Osteoblast (primary cell): ENCODE measurements at regions not wholly inside any gene's neighbourhood (a gene's known extent, or its start where the extent isn't known, plus 50 kb on each side); places are given as distances from the start of the nearest gene placed in this dataset.

ENCODE experiments used
- DNase-seq: peaks from one replicate; pipeline ENCODE4 v3.0.0; 2011; ENCODE audit warnings: low spot score, mixed read lengths; ENCODE audit not compliant: insufficient read length; ENCODE audit errors: missing footprints
- H2AFZ ChIP-seq: 2 replicates; pipeline ENCODE4 v1.6.0; 2011; ENCODE audit warnings: mild to moderate bottlenecking, low read length
- H3K27ac ChIP-seq: 2 replicates; pipeline ENCODE4 v1.5.1; 2011; ENCODE audit warnings: mild to moderate bottlenecking, low read depth, low read length, moderate library complexity
- H3K27me3 ChIP-seq: 2 replicates; pipeline ENCODE4 v1.6.0; 2012; ENCODE audit warnings: mild to moderate bottlenecking, control low read depth, inconsistent platforms, low read length, moderate library complexity; ENCODE audit not compliant: insufficient read depth
- H3K36me3 ChIP-seq: 2 replicates; pipeline ENCODE4 v1.5.1; 2011; ENCODE audit warnings: mild to moderate bottlenecking, low read length, control low read depth, moderate library complexity; ENCODE audit not compliant: insufficient read depth
- H3K4me1 ChIP-seq: 2 replicates; pipeline ENCODE4 v1.5.1; 2011; ENCODE audit warnings: mild to moderate bottlenecking, low read length, control low read depth, moderate library complexity; ENCODE audit not compliant: insufficient read depth
- H3K4me2 ChIP-seq: 2 replicates; pipeline ENCODE4 v1.6.0; 2011; ENCODE audit warnings: mild to moderate bottlenecking, low read length; ENCODE audit not compliant: insufficient read depth
- H3K4me3 ChIP-seq: fragments of 200-600 bp; sonication (generic); 3 replicates; pipeline ENCODE4 v1.5.1; 2012; ENCODE audit warnings: mild to moderate bottlenecking, low read length, inconsistent platforms; ENCODE audit not compliant: insufficient read depth
- H3K79me2 ChIP-seq: 2 replicates; pipeline ENCODE4 v1.6.0; 2012; ENCODE audit warnings: mild to moderate bottlenecking, low read length, control low read depth, inconsistent platforms; ENCODE audit not compliant: insufficient read depth
- H3K9me3 ChIP-seq: 2 replicates; pipeline ENCODE4 v1.5.1; 2011; ENCODE audit warnings: low read depth, low read length, control low read depth
- H4K20me1 ChIP-seq: 2 replicates; pipeline ENCODE4 v1.6.0; 2012; ENCODE audit warnings: mild to moderate bottlenecking, low read length, control low read depth; ENCODE audit not compliant: insufficient read depth
- CTCF ChIP-seq: IDR thresholded peaks from 2 replicates; pipeline ENCODE4 v1.5.1; 2011; ENCODE audit warnings: mild to moderate bottlenecking, low read depth, low read length, moderate library complexity; ENCODE audit errors: extremely low read depth

DNA sequence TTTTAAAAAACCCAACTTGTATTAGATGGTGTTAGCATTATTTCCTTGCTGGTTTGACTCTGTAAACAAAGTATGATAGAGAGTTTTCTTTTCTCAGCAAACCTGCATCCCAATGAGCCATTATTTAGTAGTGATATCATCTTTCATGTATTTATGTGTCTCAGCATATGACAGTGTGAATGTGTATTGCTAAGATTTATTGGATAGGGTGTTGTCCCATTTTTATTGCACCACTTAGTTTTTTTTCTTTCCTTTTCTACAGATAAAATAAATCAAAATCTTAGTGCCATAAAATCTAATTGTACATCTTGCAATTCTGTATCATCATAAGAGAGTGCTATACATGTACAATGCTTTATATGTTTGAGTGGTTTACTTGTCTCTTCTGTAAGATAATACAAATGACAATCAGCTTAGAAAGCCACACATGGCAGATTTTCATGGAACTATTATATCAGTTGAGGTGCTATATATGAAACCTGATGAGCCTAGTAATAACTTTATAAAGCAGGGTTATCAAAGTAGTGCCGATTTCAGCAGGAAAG is 149.2 kb upstream of the CYLC2 start:
- no peak overlapping the region for H3K27ac ChIP-seq
- no peaks in the 10 kb centered on the region for H3K4me1 ChIP-seq
- TF ChIP-seq CTCF = no peak
- H3K36me3 ChIP-seq = no peaks in the 10 kb centered on the region
- H3K4me3 ChIP-seq = no peak overlapping the region
- H3K79me2 ChIP-seq = no peaks in the 10 kb centered on the region
- no peaks in the 10 kb centered on the region for H3K9me3 ChIP-seq
- no peaks in the 10 kb centered on the region for H4K20me1 ChIP-seq
- no peak overlapping the region for H2AFZ ChIP-seq
- no peak for DNase-seq
- no peak overlapping the region for H3K4me2 ChIP-seq
- no peaks in the 10 kb centered on the region for H3K27me3 ChIP-seq

GRCh38 chr9:102844716-102845115 is 150.4 kb upstream of the CYLC2 start:
- no peak overlapping the region for H3K4me3 ChIP-seq
- H3K4me2 ChIP-seq = no peak overlapping the region
- DNase-seq = no peak
- no peaks in the 10 kb centered on the region for H4K20me1 ChIP-seq
- no peaks in the 10 kb centered on the region for H3K9me3 ChIP-seq
- H3K27me3 ChIP-seq = no peaks in the 10 kb centered on the region
- H3K27ac ChIP-seq = no peak overlapping the region
- no peak for TF ChIP-seq CTCF
- H3K4me1 ChIP-seq = no peaks in the 10 kb centered on the region
- H2AFZ ChIP-seq = no peak overlapping the region
- no peaks in the 10 kb centered on the region for H3K79me2 ChIP-seq
- no peaks in the 10 kb centered on the region for H3K36me3 ChIP-seq

GRCh38 chr9:102842423-102842822 is 152.7 kb upstream of the CYLC2 start:
- no peaks in the 10 kb centered on the region for H3K27me3 ChIP-seq
- no peaks in the 10 kb centered on the region for H3K9me3 ChIP-seq
- TF ChIP-seq CTCF = no peak
- H3K27ac ChIP-seq = no peak overlapping the region
- no peak overlapping the region for H2AFZ ChIP-seq
- no peaks in the 10 kb centered on the region for H3K36me3 ChIP-seq
- H4K20me1 ChIP-seq = no peaks in the 10 kb centered on the region
- H3K4me3 ChIP-seq = no peak overlapping the region
- DNase-seq = no peak
- no peaks in the 10 kb centered on the region for H3K4me1 ChIP-seq
- no peaks in the 10 kb centered on the region for H3K79me2 ChIP-seq
- no peak overlapping the region for H3K4me2 ChIP-seq

DNA sequence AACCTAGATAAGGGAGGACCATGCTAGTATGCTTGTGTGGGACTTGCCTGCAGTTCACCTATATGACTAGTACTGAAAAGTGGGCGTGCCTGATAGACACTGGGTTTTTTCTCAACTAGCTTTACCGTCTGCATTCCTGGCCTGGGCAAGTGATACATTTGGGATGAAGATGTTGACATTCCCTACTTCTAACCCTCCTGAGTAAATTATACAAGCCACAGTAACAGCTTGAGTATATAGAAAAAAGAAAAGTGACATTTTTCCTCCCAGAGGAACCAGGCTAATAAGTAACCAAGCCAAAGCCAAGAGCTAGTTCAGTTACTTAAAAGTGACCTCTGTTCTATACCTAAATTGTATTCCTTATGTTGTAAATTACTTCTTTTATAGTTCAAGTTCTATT is 153.8 kb upstream of the CYLC2 start:
- Histone ChIP-seq H2AFZ (no peak overlapping the region), H3K79me2 (no peaks in the 10 kb centered on the region), H3K4me3 (no peak overlapping the region), H3K9me3 (no peaks in the 10 kb centered on the region), H3K36me3 (no peaks in the 10 kb centered on the region), H4K20me1 (no peaks in the 10 kb centered on the region), H3K4me1 (no peaks in the 10 kb centered on the region), H3K27ac (no peak overlapping the region), H3K27me3 (no peaks in the 10 kb centered on the region), H3K4me2 (no peak overlapping the region)
- no peak for DNase-seq
- TF ChIP-seq CTCF = no peak
